Progenitor cell of endocrine pancreas (in vitro differentiated cells): ENCODE measurements at regions not wholly inside any gene's neighbourhood (a gene's known extent, or its start where the extent isn't known, plus 50 kb on each side); places are given as distances from the start of the nearest gene placed in this dataset.

Source experiments
- DNase-seq: peaks from one replicate; pipeline ENCODE4 v3.0.0; 2021; ENCODE audit warnings: low spot score; ENCODE audit not compliant: unreplicated experiment
- H3K27ac Mint-ChIP-seq: 2 replicates; pipeline ENCODE4 v1.8.0; 2021; ENCODE audit warnings: mild to moderate bottlenecking, moderate library complexity, mixed read lengths
- H3K27me3 Mint-ChIP-seq: 2 replicates; pipeline ENCODE4 v1.8.0; 2021; ENCODE audit warnings: mixed read lengths
- H3K36me3 Mint-ChIP-seq: 2 replicates; pipeline ENCODE4 v1.8.0; 2022; ENCODE audit warnings: mixed read lengths; ENCODE audit not compliant: insufficient read depth
- H3K4me1 Mint-ChIP-seq: 2 replicates; pipeline ENCODE4 v1.8.0; 2021; ENCODE audit warnings: low read depth, mixed read lengths
- H3K4me3 Mint-ChIP-seq: 2 replicates; pipeline ENCODE4 v1.8.0; 2021; ENCODE audit warnings: low read depth, mild to moderate bottlenecking, moderate library complexity, mixed read lengths
- H3K9me3 Mint-ChIP-seq: 2 replicates; pipeline ENCODE4 v1.8.0; 2021; ENCODE audit warnings: low read depth, mixed read lengths
- TF ChIP-seq, protein P1 (sequence below): fragments of 200-600 bp; sonication (generic); IDR thresholded peaks from one replicate; pipeline ENCODE4 v1.5.0; 2021; ENCODE audit warnings: antibody characterized with exemption, mild to moderate bottlenecking; ENCODE audit not compliant: unreplicated experiment

DNA sequence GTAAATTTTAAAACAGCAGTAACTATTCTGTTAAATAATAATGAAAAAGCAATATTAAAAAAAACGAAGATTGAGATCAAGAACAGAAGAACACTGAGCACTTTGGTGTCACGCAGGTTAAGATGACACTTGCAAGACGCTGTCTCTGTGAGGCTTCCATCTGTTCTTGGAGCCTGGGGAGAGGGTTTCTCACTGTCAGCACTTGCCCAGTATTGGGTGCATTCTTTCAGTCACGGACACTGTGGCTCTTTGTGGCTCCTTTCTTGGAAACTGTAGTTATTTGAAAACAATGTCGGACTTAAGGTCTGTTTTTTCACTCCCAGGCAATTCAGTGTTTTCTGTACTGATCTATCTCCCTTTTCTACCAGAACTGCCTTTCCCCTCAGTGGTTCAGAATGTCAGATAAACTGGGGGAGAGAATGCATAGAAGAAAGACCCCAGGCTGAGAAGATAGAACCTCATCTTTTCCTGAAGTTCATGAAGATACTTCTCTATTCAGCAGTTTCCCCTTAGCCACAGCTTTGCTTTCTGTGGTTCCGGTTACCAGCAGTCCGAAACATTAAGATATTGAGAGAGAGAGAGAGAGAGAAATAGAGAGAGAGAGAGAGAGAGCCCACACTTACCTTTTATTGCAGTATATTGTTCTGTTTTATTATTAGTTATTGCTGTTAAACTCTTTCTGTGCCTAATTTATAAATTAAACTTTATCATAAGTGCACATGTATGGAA, 283.3 kb downstream of the DCDC2C start:
- DNase-seq: no peak
- Mint-ChIP-seq H3K36me3 (peaks cover 4% of the 10 kb centered on the region), H3K9me3 (peaks cover 14% of the 10 kb centered on the region), H3K4me1 (peaks cover 12% of the 10 kb centered on the region), H3K27me3 (no peaks in the 10 kb centered on the region), H3K4me3 (no peak overlapping the region), H3K27ac (no peak overlapping the region)
- TF ChIP-seq, protein P1, sequence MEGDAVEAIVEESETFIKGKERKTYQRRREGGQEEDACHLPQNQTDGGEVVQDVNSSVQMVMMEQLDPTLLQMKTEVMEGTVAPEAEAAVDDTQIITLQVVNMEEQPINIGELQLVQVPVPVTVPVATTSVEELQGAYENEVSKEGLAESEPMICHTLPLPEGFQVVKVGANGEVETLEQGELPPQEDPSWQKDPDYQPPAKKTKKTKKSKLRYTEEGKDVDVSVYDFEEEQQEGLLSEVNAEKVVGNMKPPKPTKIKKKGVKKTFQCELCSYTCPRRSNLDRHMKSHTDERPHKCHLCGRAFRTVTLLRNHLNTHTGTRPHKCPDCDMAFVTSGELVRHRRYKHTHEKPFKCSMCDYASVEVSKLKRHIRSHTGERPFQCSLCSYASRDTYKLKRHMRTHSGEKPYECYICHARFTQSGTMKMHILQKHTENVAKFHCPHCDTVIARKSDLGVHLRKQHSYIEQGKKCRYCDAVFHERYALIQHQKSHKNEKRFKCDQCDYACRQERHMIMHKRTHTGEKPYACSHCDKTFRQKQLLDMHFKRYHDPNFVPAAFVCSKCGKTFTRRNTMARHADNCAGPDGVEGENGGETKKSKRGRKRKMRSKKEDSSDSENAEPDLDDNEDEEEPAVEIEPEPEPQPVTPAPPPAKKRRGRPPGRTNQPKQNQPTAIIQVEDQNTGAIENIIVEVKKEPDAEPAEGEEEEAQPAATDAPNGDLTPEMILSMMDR: no peak

DNA sequence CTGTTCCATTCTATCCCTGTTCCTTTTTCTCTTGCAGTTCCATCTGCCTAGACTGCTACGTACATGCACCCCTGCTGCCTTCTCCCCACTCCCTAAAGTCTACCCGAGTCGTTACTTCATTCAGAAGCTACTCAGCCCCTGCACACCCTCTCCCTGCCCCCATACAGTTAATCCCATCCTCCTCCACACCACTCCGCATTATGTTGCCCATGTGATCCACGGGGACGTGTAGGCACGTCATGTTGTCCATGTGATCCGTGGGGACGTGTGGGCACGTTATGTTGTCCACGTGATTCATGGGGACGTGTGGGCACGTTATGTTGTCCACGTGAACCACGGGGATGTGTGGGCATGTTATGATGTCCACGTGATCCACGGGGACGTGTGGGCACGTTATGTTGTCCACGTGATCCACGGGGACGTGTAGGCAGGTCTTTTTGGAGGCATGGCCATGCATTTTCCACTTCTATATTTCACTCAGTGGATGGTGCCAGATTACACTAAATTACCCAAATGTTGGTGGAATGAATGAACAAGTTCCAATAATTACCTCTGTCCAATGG, 299.5 kb downstream of the DCDC2C start:
- H3K4me1 Mint-ChIP-seq: no peaks in the 10 kb centered on the region
- H3K9me3 Mint-ChIP-seq: peaks cover 6% of the 10 kb centered on the region
- no peak overlapping the region for H3K27ac Mint-ChIP-seq
- DNase-seq: no peak
- H3K4me3 Mint-ChIP-seq: no peak overlapping the region
- TF ChIP-seq, protein P1: no peak
- H3K27me3 Mint-ChIP-seq: peaks cover 3% of the 10 kb centered on the region
- no peaks in the 10 kb centered on the region for H3K36me3 Mint-ChIP-seq

DNA sequence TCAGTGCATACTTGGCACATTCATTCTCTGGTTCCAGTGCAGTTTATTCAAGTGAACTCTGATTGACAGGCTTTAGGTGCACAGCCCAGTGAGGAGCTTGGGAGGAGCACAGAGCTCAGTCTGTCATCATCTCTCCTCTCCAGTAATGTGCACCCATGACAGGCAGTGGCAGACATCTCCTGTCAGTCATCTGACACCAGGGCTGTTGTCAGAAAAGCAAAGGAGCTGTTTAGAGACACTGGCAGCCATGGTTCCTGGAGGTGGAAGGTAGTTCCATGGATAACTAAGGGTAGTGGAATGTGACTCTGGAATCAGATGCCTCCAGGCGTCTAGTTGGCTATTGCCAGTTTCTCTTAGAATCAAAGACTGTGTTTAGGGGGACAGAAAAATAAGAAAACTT, 308.8 kb downstream of the DCDC2C start:
- peaks cover 18% of the 10 kb centered on the region for H3K9me3 Mint-ChIP-seq
- H3K27me3 Mint-ChIP-seq: peaks cover 3% of the 10 kb centered on the region
- no peak overlapping the region for H3K27ac Mint-ChIP-seq
- no peak overlapping the region for H3K4me3 Mint-ChIP-seq
- no peaks in the 10 kb centered on the region for H3K36me3 Mint-ChIP-seq
- TF ChIP-seq, protein P1: no peak
- H3K4me1 Mint-ChIP-seq: no peaks in the 10 kb centered on the region
- no peak for DNase-seq

DNA sequence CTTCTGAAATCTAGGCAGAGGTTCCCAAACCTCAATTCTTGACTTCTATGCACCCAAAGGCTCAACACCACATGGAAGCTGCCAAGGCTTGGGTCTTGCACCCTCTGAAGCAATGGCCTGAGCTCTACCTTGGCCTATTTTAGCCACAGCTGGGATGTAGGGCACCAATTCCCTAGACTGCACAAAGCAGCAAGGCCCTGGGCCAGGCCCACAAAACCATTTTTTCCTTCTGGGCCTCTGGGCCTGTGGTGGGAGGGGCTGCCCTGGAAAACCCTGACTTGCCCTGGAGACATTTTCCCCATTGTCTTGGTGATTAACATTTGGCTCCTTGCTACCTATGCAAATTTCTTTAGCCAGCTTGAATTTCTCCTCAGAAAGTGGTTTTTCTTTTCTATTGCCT, 315.2 kb downstream of the DCDC2C start:
- no peak for DNase-seq
- Mint-ChIP-seq H3K4me3 (no peak overlapping the region), H3K27ac (no peak overlapping the region), H3K27me3 (no peaks in the 10 kb centered on the region), H3K9me3 (peaks cover 20% of the 10 kb centered on the region), H3K4me1 (no peaks in the 10 kb centered on the region), H3K36me3 (peaks cover 3% of the 10 kb centered on the region)
- TF ChIP-seq, protein P1: no peak

DNA sequence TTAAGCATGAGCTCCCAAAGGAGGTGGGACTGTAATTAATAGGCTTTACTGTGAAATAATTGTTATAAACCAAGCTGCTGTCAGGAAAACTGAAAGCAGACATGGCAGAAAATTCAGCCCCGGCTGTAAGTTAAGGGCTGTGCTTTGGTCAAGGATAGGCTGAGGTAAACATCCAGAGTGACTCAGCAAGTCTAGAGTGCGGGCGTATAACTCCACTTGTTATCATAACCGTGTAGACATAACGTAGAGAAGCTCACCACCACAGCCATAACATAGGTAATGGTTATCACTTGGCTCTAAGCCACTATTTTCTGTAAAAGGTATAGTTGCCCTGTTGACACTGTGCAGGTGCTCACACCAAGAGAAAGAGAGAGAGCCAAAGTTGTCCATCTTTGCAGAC, 316.8 kb downstream of the DCDC2C start:
- H3K27me3 Mint-ChIP-seq: no peaks in the 10 kb centered on the region
- H3K27ac Mint-ChIP-seq: no peak overlapping the region
- no peaks in the 10 kb centered on the region for H3K4me1 Mint-ChIP-seq
- TF ChIP-seq, protein P1: no peak
- H3K4me3 Mint-ChIP-seq: no peak overlapping the region
- peaks cover 3% of the 10 kb centered on the region for H3K36me3 Mint-ChIP-seq
- peaks cover 19% of the 10 kb centered on the region for H3K9me3 Mint-ChIP-seq
- no peak for DNase-seq
